Keratinocyte (primary cell): ENCODE measurements at regions not wholly inside any gene's neighbourhood (a gene's known extent, or its start where the extent isn't known, plus 50 kb on each side); places are given as distances from the start of the nearest gene placed in this dataset.

Source experiments
- DNase-seq: peaks from one replicate; pipeline ENCODE4 v3.0.0-alpha.2; 2011; ENCODE audit warnings: low read depth, missing footprints, low spot score
- FAIRE-seq: peaks from 2 replicates; lab custom pipeline; 2011; peaks lifted over from hg19 to GRCh38; lab: Jason Lieb, UNC
- H2AFZ ChIP-seq: 2 replicates; pipeline ENCODE4 v1.6.0; 2012; ENCODE audit warnings: low read length, control low read depth, inconsistent platforms; ENCODE audit not compliant: control insufficient read depth
- H3K27ac ChIP-seq: 2 replicates; pipeline ENCODE4 v1.5.1; 2011; ENCODE audit warnings: low read length; ENCODE audit not compliant: control insufficient read depth, insufficient read depth
- H3K27me3 ChIP-seq: 3 replicates; pipeline ENCODE4 v1.6.0; 2011; ENCODE audit warnings: low read length; ENCODE audit not compliant: control insufficient read depth, insufficient read depth; ENCODE audit errors: extremely low read depth
- H3K36me3 ChIP-seq, 2 experiments: 2 replicates in 1 of 2; 3 replicates in 1 of 2; pipeline ENCODE4 v1.5.1; 2011; ENCODE audit warnings: low read length in 2 of 2, mild to moderate bottlenecking in 1 of 2; ENCODE audit not compliant: control insufficient read depth in 2 of 2, insufficient read depth in 2 of 2; ENCODE audit errors: extremely low read depth in 1 of 2
- H3K4me1 ChIP-seq: 3 replicates; pipeline ENCODE4 v1.5.1; 2011; ENCODE audit warnings: low read length; ENCODE audit not compliant: control insufficient read depth, insufficient read depth; ENCODE audit errors: extremely low read depth
- H3K4me2 ChIP-seq: 3 replicates; pipeline ENCODE4 v1.6.0; 2011; ENCODE audit warnings: low read depth, low read length; ENCODE audit not compliant: control insufficient read depth, insufficient read depth; ENCODE audit errors: extremely low read depth
- H3K4me3 ChIP-seq, 3 experiments: fragments of 200-600 bp in 1 of 3; sonication (generic) in 1 of 3; 2 replicates in 2 of 3; 3 replicates in 1 of 3; pipeline ENCODE4 v1.5.1; 2011 to 2016; ENCODE audit warnings: low read length in 3 of 3, mild to moderate bottlenecking in 3 of 3, control low read depth in 2 of 3, inconsistent platforms in 1 of 3, low read depth in 1 of 3, mixed read lengths in 1 of 3, mixed run types in 1 of 3, moderate library complexity in 1 of 3; ENCODE audit not compliant: control insufficient read depth in 2 of 3, insufficient read depth in 2 of 3; ENCODE audit errors: extremely low read depth in 1 of 3
- H3K79me2 ChIP-seq: 2 replicates; pipeline ENCODE4 v1.6.0; 2012; ENCODE audit warnings: low read length; ENCODE audit not compliant: control insufficient read depth, insufficient read depth
- H3K9ac ChIP-seq: 3 replicates; pipeline ENCODE4 v1.6.0; 2011; ENCODE audit warnings: low read length; ENCODE audit not compliant: control insufficient read depth, insufficient read depth; ENCODE audit errors: extremely low read depth
- H3K9me1 ChIP-seq: 3 replicates; pipeline ENCODE4 v1.6.0; 2011; ENCODE audit warnings: low read length; ENCODE audit not compliant: control insufficient read depth, insufficient read depth; ENCODE audit errors: extremely low read depth
- H3K9me3 ChIP-seq: 2 replicates; pipeline ENCODE4 v1.5.1; 2012; ENCODE audit warnings: low read depth, low read length; ENCODE audit not compliant: control insufficient read depth
- H4K20me1 ChIP-seq: 3 replicates; pipeline ENCODE4 v1.6.0; 2011; ENCODE audit warnings: low read length; ENCODE audit not compliant: control insufficient read depth, insufficient read depth; ENCODE audit errors: extremely low read depth
- EZH2 ChIP-seq: IDR thresholded peaks from one replicate; pipeline ENCODE4 v1.6.1; 2012; ENCODE audit warnings: inconsistent platforms, mild to moderate bottlenecking, low read length, moderate library complexity
- dilution Hi-C: fragments of 300-500 bp; cut with MboI; formaldehyde crosslinking; loops from one replicate; pipeline ENCODE4 v1.7.0; 2020; ENCODE audit warnings: low sequenced_read_pairs; ENCODE audit not compliant: extremely low pct_ligation_motif_present
- TF ChIP-seq, protein P1 (sequence below), 3 experiments: IDR thresholded peaks in 1 of 3; conservative IDR thresholded peaks in 1 of 3; optimal IDR thresholded peaks in 1 of 3; 2 replicates in 2 of 3; 3 replicates in 1 of 3; pipeline versions ENCODE3 to v1.5.1; 2011; ENCODE audit warnings: low read length in 3 of 3, mild to moderate bottlenecking in 3 of 3, moderate library complexity in 2 of 3, control low read depth in 1 of 3, inconsistent platforms in 1 of 3; ENCODE audit not compliant: insufficient read depth in 2 of 3; ENCODE audit errors: extremely low read depth in 1 of 3

DNA sequence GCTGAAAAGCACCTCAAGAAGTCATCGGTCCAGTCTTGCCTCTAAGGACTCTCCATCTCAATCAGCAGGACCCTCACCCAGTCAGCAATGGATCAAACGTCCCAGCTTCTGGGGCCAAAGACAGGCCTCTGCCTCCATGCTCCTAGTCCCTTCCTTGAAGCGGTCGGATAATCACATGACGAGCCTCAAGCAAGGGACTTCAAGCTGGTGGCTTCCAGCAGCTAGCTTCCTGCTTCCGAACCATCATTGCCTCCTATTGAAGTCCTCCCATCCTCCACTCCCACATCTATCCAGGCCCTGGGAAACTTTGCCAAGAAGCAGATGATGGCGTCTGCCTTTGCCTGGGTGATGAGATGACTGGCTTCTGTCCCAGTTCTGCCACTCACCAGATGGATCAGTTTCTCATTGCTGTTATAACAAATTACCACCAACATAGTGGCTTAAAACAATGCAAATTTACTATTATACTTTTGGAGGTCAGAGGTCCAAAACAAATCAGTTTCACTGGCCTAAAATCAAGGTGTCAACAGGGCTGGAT is 135.2 kb upstream of the MAMLD1 start:
- H3K27me3 ChIP-seq = no peaks in the 10 kb centered on the region
- DNase-seq = no peak
- no peak overlapping the region for H3K4me2 ChIP-seq
- H3K27ac ChIP-seq = no peak overlapping the region
- TF ChIP-seq, protein P1, sequence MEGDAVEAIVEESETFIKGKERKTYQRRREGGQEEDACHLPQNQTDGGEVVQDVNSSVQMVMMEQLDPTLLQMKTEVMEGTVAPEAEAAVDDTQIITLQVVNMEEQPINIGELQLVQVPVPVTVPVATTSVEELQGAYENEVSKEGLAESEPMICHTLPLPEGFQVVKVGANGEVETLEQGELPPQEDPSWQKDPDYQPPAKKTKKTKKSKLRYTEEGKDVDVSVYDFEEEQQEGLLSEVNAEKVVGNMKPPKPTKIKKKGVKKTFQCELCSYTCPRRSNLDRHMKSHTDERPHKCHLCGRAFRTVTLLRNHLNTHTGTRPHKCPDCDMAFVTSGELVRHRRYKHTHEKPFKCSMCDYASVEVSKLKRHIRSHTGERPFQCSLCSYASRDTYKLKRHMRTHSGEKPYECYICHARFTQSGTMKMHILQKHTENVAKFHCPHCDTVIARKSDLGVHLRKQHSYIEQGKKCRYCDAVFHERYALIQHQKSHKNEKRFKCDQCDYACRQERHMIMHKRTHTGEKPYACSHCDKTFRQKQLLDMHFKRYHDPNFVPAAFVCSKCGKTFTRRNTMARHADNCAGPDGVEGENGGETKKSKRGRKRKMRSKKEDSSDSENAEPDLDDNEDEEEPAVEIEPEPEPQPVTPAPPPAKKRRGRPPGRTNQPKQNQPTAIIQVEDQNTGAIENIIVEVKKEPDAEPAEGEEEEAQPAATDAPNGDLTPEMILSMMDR (optimal IDR thresholded peaks at IDR 0.05 in 1 of 3, IDR thresholded peaks at IDR 0.05 in 1 of 3, conservative IDR thresholded peaks at IDR 0.05 in 1 of 3; ENCODE audit: extremely low read depth in 1 of 3, insufficient read depth in 2 of 3, low read length in 3 of 3) = no peak
- no peak for TF ChIP-seq EZH2
- H3K79me2 ChIP-seq = no peaks in the 10 kb centered on the region
- H2AFZ ChIP-seq = no peak overlapping the region
- H3K4me3 ChIP-seq = no peak overlapping the region
- H3K4me1 ChIP-seq = no peaks in the 10 kb centered on the region
- H3K9me3 ChIP-seq = no peaks in the 10 kb centered on the region
- no peak overlapping the region for H3K9ac ChIP-seq
- dilution Hi-C loops = no loop called here
- H3K36me3 ChIP-seq = no peaks in the 10 kb centered on the region
- no peaks in the 10 kb centered on the region for H4K20me1 ChIP-seq
- H3K9me1 ChIP-seq = no peaks in the 10 kb centered on the region
- FAIRE-seq = no peak

DNA sequence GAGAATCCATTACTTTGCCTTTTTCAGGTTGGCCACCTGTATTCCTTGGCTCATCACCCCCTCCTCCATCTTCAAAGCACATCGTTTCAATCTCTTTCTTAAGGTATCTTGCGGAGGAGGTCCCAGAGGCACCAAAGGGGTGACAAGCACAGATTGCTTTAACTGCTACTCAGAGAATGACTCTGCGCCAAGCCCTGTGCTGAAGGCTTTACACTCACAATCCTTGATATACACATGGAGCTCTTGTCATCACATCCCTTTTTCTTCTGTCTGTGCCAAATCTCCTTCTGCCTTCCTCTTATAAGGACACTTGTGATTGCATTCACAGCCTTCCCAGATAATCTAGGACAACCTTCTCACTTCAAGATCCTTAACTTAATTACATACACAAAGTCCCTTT is 134.7 kb upstream of the MAMLD1 start:
- no peaks in the 10 kb centered on the region for H3K9me3 ChIP-seq
- TF ChIP-seq EZH2 = no peak
- TF ChIP-seq, protein P1 (optimal IDR thresholded peaks at IDR 0.05 in 1 of 3, IDR thresholded peaks at IDR 0.05 in 1 of 3, conservative IDR thresholded peaks at IDR 0.05 in 1 of 3; ENCODE audit: extremely low read depth in 1 of 3, insufficient read depth in 2 of 3, low read length in 3 of 3) = no peak
- no peaks in the 10 kb centered on the region for H3K4me1 ChIP-seq
- H3K27me3 ChIP-seq = no peaks in the 10 kb centered on the region
- no peaks in the 10 kb centered on the region for H3K79me2 ChIP-seq
- H3K9ac ChIP-seq = no peak overlapping the region
- H3K36me3 ChIP-seq = no peaks in the 10 kb centered on the region
- H3K4me2 ChIP-seq = no peak overlapping the region
- no peak for FAIRE-seq
- H2AFZ ChIP-seq = no peak overlapping the region
- dilution Hi-C loops = no loop called here
- H3K9me1 ChIP-seq = no peaks in the 10 kb centered on the region
- H4K20me1 ChIP-seq = no peaks in the 10 kb centered on the region
- DNase-seq = no peak
- no peak overlapping the region for H3K4me3 ChIP-seq
- no peak overlapping the region for H3K27ac ChIP-seq
